NCI-H1436 (cell line): ENCODE measurements at regions not wholly inside any gene's neighbourhood (a gene's known extent, or its start where the extent isn't known, plus 50 kb on each side); places are given as distances from the start of the nearest gene placed in this dataset.

Experiments
- DNase-seq: peaks from one replicate; lab custom pipeline; 2025; lab: John Stamatoyannopoulos, UW

GRCh38 chr1:22245726-22246125 lies 102.8 kb upstream of the WNT4 start:
- DNase-seq: no peak

- no peak for DNase-seq
These were observed 104.0 kb upstream of the WNT4 start for GRCh38 chr1:22246755-22247480.

- no peak for DNase-seq
These were observed 104.8 kb upstream of the WNT4 start for GRCh38 chr1:22247527-22248245.

- DNase-seq: no peak
These were observed 105.8 kb upstream of the WNT4 start for GRCh38 chr1:22248746-22249145.

- DNase-seq: no peak
These were observed 107.2 kb upstream of the WNT4 start for GRCh38 chr1:22249928-22250680.

- DNase-seq: no peak
These were observed 107.8 kb upstream of the WNT4 start for GRCh38 chr1:22250724-22251123.

- DNase-seq: no peak
These were observed 109.4 kb upstream of the WNT4 start for GRCh38 chr1:22252251-22252650.

GRCh38 chr1:22253012-22253790 lies 110.3 kb upstream of the WNT4 start:
- no peak for DNase-seq

GRCh38 chr1:22254756-22255155 lies 111.9 kb upstream of the WNT4 start:
- DNase-seq: no peak

- no peak for DNase-seq
These were observed 112.7 kb upstream of the WNT4 start for GRCh38 chr1:22255341-22256212.

GRCh38 chr1:22256213-22256512 lies 113.3 kb upstream of the WNT4 start:
- no peak for DNase-seq

- no peak for DNase-seq
These were observed 114.7 kb upstream of the WNT4 start for GRCh38 chr1:22257290-22258275.

GRCh38 chr1:22258698-22259097 lies 115.8 kb upstream of the WNT4 start:
- no peak for DNase-seq

GRCh38 chr1:22259551-22260282 lies 116.8 kb upstream of the WNT4 start:
- DNase-seq: no peak

GRCh38 chr1:22260860-22261432 lies 118.0 kb upstream of the WNT4 start:
- no peak for DNase-seq

- peak; percentile 67 for DNase-seq
These were observed 118.7 kb upstream of the WNT4 start for GRCh38 chr1:22261580-22261979.

GRCh38 chr1:22262583-22262982 lies 119.7 kb upstream of the WNT4 start:
- peak; percentile 14 for DNase-seq

GRCh38 chr1:22263359-22263758 lies 120.5 kb upstream of the WNT4 start:
- DNase-seq: no peak
